MM.1S (cell line): ENCODE measurements at regions not wholly inside any gene's neighbourhood (a gene's known extent, or its start where the extent isn't known, plus 50 kb on each side); places are given as distances from the start of the nearest gene placed in this dataset.
"Not testable (repeated sequence)": the region's sequence is repeated elsewhere in the genome, so short reads cannot be mapped to it uniquely, and the experiment has no call there.

Experiments used
- EZH2 ChIP-seq: fragments of 300-600 bp; sonication (generic); optimal IDR thresholded peaks from 2 replicates; pipeline ENCODE3; 2017; ENCODE audit warnings: low read depth, mild to moderate bottlenecking, antibody characterized with exemption, low read length, mixed read lengths
- EZH2phosphoT487 ChIP-seq: fragments of 300-600 bp; sonication (generic); IDR thresholded peaks from 2 replicates; pipeline ENCODE4 v1.6.1; 2018; ENCODE audit warnings: antibody characterized with exemption, low read length
- TF ChIP-seq, protein P1 (sequence below): fragments of 300-600 bp; sonication (generic); IDR thresholded peaks from 2 replicates; pipeline ENCODE4 v1.5.1; 2016; ENCODE audit warnings: antibody characterized with exemption, low read length, mixed read lengths

DNA sequence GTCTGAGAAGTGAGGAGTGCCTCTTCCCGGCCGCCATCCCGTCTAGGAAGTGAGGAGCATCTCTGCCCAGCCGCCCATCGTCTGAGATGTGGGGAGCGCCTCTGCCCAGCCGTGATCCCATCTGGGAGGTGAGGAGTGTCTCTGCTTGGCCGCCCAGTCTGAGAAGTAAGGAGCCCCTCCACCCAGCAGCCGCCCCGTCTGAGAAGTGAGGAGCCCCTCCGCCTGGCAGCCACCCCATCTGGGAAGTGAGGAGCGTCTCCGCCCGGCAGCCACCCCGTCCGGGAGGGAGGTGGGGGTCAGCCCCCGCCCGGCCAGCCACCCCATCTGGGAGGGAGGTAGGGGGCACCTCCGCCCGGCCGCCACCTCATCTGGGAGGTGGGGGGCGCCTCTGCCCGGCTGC lies 940.2 kb downstream of the PRIM2 start:
- TF ChIP-seq, protein P1, sequence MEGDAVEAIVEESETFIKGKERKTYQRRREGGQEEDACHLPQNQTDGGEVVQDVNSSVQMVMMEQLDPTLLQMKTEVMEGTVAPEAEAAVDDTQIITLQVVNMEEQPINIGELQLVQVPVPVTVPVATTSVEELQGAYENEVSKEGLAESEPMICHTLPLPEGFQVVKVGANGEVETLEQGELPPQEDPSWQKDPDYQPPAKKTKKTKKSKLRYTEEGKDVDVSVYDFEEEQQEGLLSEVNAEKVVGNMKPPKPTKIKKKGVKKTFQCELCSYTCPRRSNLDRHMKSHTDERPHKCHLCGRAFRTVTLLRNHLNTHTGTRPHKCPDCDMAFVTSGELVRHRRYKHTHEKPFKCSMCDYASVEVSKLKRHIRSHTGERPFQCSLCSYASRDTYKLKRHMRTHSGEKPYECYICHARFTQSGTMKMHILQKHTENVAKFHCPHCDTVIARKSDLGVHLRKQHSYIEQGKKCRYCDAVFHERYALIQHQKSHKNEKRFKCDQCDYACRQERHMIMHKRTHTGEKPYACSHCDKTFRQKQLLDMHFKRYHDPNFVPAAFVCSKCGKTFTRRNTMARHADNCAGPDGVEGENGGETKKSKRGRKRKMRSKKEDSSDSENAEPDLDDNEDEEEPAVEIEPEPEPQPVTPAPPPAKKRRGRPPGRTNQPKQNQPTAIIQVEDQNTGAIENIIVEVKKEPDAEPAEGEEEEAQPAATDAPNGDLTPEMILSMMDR: not testable (repeated sequence)
- not testable (repeated sequence) for TF ChIP-seq EZH2phosphoT487, EZH2
